Esophagus muscularis mucosa (tissue), 4 donors: ENCODE measurements at regions not wholly inside any gene's neighbourhood (a gene's known extent, or its start where the extent isn't known, plus 50 kb on each side); places are given as distances from the start of the nearest gene placed in this dataset.

Experiments
- EP300 ChIP-seq: sonication (generic); formaldehyde crosslinking; IDR thresholded peaks from one replicate; pipeline ENCODE4 v1.6.1; 2017; ENCODE audit warnings: antibody characterized with exemption
- POLR2A ChIP-seq: fragments of 450-650 bp; IDR thresholded peaks from one replicate; pipeline ENCODE4 v1.6.1; 2017; ENCODE audit warnings: antibody characterized with exemption, moderate library complexity, mild to moderate bottlenecking, low read depth
- POLR2AphosphoS5 ChIP-seq, 2 donors: sonication (generic); formaldehyde crosslinking; IDR thresholded peaks; one replicate each; pipeline ENCODE4 v1.6.1; 2017; ENCODE audit warnings: antibody characterized with exemption in 2 of 2
- TF ChIP-seq, protein P1 (sequence below), 3 experiments: fragments of 200-600 bp in 2 of 3; fragments of 450-650 bp in 1 of 3; sonication (generic) in 2 of 3; IDR thresholded peaks; one replicate each; pipeline ENCODE4 v1.5.1; 2017 to 2019; ENCODE audit warnings: antibody characterized with exemption in 3 of 3, mild to moderate bottlenecking in 2 of 3, moderate library complexity in 1 of 3

DNA sequence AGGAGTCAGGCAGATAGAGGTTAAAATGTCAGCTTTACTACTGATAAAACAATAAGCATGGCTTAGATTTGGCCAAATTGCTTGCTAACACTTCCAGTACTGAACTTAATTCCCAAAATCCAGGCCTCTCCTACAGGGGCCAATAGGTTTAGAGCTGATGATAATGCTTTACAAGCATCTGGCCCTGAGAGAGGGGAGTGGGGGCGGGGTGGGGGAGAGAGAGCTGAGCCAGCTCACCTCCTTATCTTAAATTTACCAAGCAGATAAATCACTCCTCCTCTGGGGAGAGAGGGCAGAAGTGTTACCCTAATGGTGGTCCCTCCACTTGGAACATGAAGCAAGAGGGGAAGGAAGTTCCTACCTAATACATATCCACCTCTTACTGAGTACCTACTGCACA lies 182.2 kb upstream of the CRY1 start:
- TF ChIP-seq, protein P1, sequence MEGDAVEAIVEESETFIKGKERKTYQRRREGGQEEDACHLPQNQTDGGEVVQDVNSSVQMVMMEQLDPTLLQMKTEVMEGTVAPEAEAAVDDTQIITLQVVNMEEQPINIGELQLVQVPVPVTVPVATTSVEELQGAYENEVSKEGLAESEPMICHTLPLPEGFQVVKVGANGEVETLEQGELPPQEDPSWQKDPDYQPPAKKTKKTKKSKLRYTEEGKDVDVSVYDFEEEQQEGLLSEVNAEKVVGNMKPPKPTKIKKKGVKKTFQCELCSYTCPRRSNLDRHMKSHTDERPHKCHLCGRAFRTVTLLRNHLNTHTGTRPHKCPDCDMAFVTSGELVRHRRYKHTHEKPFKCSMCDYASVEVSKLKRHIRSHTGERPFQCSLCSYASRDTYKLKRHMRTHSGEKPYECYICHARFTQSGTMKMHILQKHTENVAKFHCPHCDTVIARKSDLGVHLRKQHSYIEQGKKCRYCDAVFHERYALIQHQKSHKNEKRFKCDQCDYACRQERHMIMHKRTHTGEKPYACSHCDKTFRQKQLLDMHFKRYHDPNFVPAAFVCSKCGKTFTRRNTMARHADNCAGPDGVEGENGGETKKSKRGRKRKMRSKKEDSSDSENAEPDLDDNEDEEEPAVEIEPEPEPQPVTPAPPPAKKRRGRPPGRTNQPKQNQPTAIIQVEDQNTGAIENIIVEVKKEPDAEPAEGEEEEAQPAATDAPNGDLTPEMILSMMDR (IDR thresholded peaks at IDR 0.05): no peak
- TF ChIP-seq POLR2A (no peak), EP300 (no peak), POLR2AphosphoS5 (IDR thresholded peaks at IDR 0.05) (no peak)
